HG03066 (cell line): ENCODE measurements at regions not wholly inside any gene's neighbourhood (a gene's known extent, or its start where the extent isn't known, plus 50 kb on each side); places are given as distances from the start of the nearest gene placed in this dataset.
"Not testable (repeated sequence)": the region's sequence is repeated elsewhere in the genome, so short reads cannot be mapped to it uniquely, and the experiment has no call there.

Source experiments
- ATAC-seq: cut with Tn5 transposase; IDR thresholded peaks from one replicate; pipeline ENCODE4 v1.9.1; 2021; ENCODE audit warnings: low read depth; ENCODE audit not compliant: unreplicated experiment

DNA sequence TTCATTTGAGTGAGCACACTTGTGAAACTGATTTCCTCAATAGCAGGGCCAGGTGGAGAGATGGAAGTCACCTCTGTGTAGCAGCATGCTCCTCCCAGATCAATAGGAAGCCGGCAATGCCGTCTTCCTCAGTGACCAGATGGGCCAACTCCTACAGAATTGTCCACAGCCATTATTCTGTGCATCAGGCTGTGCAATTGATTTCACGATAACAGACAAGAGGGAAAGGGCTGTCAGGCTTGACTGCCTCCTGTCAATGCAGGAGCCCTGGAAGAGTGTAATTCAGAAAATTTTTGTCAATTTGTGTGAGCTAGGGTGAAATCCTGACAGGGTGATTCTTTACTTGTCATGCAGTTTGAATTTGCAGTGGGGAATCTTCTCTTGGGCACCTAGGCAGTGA, 838.4 kb upstream of the NUDT12 start:
- ATAC-seq, result no peak

DNA sequence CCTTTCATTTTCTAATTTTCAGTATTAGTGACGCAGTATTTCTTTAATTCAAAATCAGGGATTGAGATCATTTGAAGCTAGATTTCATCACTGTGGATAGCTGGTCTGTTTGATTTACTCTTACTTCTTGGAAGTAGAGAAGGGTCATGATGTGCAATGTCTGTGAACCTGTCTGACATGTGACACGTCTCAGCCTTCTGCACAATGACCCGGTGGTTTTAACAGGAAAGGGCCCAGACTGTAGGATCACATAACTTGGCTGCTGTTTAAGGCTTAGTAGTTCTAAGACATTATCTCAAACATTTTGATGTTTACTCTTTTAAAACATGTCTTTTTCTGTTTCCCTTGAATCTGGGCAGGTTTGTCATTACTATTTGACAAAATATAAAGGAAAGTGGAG, 823.3 kb upstream of the NUDT12 start:
- ATAC-seq, result no peak

DNA sequence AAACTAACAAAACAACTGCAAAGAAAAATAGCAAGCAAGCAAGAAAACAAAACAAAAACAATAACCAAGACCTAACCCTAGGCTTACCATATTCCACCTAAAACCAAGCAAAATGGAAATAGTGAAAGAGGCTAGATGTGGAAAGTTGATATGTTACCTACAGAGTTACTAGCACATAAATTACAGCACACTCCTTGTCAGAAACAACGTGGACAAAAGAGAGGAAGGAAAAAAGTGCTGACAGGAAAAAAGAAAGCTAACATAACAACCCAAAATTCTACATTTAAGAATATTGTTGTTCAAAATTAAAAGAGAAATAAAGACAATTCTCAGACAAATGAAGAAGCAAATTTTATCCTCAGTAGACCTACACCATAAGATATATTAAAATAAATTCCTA, 812.8 kb upstream of the NUDT12 start:
- no peak for ATAC-seq

DNA sequence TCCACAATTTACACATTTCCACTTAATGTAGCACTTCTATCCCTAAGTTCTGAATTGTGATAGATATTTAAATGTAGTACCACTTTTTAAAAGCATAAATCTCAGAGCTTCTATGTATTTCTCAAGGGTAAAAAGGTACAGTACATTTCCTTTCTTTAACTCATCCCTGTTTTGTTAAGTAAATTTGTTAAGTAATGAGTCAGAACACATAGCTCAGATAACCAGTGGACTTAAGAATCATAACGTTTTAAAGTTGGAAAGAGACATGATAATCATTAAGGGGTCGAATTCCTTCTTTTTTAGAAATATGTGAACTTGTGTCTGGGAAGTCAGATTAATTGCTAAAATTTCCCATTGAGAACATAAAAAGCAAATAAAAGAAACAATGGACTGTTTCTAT, 810.2 kb upstream of the NUDT12 start:
- ATAC-seq, result no peak

- no peak for ATAC-seq
Measured at GRCh38 chr5:104372376-104372775, 809.8 kb upstream of the NUDT12 start.

DNA sequence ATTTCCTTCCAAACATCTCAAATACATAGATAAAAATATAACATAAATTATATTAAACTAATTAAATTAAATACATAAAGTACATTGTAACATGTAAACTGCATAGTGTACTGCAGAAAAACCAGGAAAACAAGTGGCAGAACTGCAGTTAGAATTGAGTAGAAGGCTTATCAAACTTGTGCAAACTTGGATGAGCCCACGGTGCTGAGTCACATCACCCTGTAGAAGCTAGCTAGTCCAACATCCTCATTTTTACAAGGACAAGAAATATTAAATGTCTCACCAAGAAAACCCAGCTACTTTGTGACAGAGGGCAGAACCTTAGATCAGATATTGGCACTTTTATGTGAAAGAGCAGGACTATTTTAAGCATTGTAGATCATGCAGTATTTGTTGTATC, 807.9 kb upstream of the NUDT12 start:
- ATAC-seq, result no peak

DNA sequence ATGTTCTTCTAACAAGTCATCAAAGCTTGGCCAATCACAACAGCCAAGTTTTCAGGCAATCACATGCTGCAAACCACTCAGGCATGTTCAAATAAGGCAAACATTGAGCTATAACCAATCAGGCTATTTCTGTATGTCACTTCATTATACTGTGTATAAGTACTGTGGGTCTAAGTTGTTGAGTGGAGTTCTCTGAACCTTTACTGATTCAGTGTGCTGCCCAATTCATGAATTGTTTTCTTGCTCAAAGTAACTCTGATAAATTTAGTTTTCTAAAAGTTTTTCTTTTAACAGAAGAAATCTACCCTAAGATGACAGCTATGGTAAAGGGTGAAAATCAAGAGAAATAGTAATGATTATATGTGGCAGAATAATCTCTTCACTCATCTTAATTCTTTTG, 805.4 kb upstream of the NUDT12 start:
- ATAC-seq, result no peak

DNA sequence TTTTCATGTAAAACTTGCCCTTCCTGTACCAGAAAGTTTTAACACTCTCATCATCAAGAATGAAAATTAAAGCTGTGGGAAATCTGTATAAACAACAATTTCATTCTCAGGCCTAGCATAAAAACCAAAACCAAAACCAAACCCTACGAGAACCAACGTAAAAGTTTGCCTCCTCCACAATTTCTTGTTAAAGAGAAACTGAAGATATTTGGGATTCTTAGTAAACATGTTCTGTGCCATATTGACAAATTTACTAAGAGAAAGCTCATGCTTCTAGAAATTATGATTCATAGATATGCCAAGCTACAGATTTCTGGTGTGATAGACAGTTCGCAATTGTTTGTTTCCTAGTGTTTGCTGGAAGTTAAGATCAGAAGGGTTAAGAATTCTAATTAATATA, 801.0 kb upstream of the NUDT12 start:
- no peak for ATAC-seq

- no peak for ATAC-seq
Measured at GRCh38 chr5:104361932-104362331, 799.3 kb upstream of the NUDT12 start.

GRCh38 chr5:104355350-104355749, 792.8 kb upstream of the NUDT12 start:
- no peak for ATAC-seq

DNA sequence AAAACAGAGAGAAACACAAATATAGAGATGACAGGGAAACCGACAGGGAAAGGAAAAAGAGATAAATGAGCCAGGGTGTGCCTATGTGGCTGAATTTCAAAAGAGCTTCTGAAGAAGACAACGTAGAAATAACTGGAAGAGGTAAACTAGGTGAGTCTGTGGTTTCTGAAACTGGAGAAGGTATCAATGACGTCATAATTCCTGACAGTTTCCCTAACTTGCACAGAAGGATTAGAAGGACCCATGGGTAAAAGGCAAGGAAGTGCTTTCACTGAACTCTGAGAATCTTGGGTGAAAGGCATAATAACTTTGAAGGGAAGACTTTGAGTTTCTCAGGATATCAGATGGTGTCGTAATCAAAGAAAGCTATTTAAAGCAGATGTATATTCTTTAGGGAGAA, 790.8 kb upstream of the NUDT12 start:
- no peak for ATAC-seq

DNA sequence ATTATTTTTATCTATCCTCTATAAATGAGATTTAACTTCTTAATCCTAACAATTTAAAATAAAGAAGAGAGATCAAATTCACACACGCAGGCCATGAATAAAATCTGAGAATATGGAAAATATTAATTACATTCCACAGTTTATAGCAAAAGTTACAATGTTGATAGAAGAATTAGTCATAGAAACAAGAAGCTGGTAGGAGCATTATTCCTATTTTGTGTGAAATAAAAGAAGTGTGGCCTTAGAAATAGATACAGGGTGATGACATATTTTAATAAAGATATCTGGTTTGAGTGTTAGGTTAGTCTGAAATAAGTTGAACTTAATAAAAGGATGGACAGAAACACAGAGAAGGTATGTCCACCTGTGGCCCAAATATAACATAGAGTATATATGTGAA, 790.4 kb upstream of the NUDT12 start:
- ATAC-seq, result no peak

DNA sequence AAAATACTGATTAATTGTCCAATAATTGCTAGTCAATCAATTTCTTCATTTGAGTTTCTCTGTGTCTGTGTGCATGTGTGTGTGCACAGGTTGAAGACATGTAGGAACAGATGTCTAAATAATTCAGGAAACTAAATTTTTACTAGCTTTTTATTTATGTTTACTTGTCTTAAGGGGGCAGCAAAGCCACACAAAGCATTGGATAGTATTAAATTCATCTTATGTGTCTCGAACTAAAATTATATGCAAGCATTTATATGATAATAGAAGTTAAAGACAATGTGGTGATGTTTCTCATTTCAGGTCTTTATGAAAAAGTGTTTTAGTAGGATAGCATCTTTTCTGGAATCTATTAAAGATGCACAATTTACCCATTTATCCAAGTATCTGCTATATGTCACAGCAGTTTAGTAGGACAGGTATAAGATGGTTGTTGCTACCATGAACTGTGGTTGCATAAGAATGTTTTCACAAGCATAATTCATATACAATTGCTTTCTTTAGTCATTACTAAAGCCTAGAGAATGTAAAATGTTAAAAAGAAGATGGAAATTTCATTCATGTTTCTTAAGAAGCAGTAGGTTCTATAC, 784.6 kb upstream of the NUDT12 start:
- ATAC-seq, result no peak

DNA sequence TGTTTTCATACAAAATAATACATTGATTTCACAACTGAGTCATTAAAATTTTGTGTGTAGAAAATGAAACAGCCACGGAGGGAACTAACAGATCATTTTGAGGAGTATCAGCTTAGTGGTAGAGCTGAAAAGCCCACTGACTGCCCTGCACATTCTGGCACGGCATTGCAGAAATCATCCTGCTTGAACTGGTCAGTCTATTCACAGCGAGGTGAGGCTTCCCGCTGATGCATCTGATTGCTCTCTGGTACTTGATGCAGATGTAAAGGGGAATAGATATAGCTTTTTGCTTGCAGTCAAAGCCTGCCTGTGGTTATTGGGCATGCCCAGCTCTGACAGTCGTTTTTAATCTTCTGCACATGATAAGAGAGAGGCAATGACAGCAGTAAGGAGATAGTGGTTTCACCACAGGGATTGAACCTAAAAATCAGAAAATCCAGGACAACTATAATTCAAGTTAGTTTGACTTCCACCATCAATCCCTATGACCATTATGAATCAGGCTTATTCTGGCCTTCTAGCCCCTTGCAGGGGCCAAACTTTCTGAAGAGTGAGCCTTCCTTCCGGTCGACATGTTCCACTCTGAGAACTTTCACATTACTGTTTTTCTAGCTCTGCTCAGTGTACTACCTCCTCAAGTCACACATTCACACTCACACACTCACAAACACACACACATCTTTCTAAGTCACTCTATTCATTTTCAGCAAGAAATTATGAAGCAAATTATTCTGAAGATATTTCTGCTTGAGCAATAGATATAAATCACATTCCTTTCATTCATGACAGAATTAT, 782.8 kb upstream of the NUDT12 start:
- no peak for ATAC-seq

DNA sequence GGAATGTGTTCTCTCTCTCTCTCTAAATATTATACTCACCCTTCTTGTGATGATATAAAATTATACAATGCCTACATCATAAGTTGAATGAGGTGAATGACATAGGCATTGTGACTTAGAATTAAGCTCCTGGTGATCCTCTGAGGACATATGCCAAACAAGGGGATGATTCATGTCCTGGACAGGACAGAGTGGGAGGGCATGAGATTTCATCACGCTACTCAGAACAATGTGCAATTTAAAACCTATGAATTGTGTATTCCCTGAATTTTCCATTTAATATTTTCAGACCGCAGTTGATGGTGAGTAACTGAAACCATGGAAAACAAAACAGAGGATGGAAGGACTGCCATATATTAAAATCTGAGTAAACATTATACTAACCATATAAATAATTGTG, 782.2 kb upstream of the NUDT12 start:
- ATAC-seq, result no peak

DNA sequence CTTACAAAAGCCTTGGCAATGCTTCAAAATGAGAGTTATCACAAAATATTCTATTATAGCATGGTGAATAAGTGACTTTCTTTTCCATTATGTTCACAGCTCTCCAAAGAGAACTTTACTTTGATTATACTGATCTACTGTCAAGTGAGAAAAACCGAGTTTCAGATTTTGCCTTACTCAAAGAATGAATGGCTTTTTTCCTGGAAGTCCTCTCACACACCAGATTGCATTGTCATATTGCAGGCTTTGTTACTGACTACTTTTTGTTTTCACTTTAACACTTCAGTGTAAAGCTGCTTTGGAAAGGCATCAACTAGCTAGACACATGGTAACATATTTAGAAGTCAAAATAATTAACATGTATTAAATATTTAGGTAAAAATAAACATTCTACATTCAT, 765.2 kb upstream of the NUDT12 start:
- no peak for ATAC-seq

- ATAC-seq, result no peak
Measured at GRCh38 chr5:104326966-104327365, 764.4 kb upstream of the NUDT12 start.

DNA sequence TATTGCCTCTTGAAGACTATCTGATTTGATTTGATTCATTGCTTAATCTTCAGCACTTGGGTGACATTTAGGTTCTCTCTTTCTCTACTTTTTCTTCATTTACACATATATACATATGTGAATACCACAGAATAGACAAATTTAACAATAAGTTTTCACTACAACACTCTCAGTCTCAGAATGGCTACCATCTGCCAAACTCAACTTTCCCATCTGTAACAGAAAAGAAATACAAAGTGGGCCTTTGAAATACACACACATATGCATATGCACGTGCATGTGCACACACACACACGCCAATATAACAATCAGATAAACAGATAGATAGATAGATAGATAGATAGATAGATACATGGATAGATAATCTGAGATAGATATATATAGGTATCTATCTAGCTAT, 762.8 kb upstream of the NUDT12 start:
- ATAC-seq, result no peak

DNA sequence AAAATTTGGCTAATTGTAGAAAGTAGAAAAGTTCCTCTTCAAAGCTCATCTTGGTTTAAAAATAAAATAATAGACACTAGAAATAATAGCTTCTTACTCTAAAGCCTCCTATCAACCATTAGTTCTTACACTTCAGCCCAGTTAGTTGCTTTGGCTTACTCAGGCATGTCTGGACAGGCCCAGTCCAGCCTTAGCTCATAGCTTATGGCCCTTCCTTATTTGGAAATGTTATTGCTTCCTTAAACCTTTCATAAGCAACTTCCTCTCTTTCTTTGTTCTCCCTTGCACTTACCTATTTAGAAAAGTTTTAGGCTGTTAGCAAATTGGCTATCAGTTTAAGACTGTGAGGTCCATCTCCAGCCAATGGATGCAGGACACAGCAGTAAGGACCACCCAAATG, 754.1 kb upstream of the NUDT12 start:
- not testable (repeated sequence) for ATAC-seq

DNA sequence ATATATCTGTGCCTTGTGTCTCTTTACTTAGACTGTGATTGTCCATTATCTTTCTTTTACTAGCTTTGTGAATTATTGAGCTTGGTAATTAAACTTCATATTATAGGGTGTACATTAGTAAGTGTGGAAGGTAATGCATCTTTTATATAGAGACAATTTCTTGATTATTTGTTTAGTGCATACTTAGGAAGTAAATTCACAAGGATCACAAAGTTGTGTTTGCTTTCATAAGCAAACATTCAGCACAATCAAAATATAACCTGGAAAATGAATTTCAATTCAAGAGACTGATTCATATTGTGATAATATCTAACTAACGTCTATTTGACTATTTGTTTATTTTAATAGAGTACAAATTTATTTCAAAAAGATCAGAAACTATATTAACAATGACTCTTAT, 749.9 kb upstream of the NUDT12 start:
- ATAC-seq, result no peak

DNA sequence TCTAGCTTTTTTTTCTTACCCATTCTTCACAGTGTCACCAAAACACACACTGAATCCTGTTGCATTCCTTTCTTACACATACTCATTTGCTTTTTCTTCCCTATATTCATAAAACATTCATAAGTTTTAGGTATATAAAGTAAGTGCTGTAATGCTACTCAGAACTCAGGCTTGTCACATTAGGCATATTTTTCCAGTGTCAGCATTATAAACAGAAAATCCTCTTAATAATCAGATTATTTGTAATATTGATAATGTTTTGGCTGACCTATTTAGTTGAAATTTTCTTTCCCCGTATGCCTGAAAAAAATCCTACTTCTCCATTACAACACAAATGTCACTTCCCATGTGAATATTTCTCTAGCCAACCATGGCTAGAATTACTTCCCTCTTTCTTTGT, 743.0 kb upstream of the NUDT12 start:
- ATAC-seq, result no peak

GRCh38 chr5:104299998-104300706, 737.6 kb upstream of the NUDT12 start:
- ATAC-seq, result no peak
